DOHH2 (cell line): ENCODE measurements at regions not wholly inside any gene's neighbourhood (a gene's known extent, or its start where the extent isn't known, plus 50 kb on each side); places are given as distances from the start of the nearest gene placed in this dataset.

ENCODE experiments used
- H3F3A ChIP-seq: fragments of 200-600 bp; sonication (generic), shearing (Covaris generic); 2 replicates; pipeline ENCODE4 v1.6.0; 2016; ENCODE audit warnings: antibody characterized with exemption, mild to moderate bottlenecking; ENCODE audit not compliant: control insufficient read depth, insufficient read depth
- H3K27ac ChIP-seq: fragments of 200-600 bp; sonication (generic); 2 replicates; pipeline ENCODE4 v1.5.1; 2014; ENCODE audit warnings: low read depth, mild to moderate bottlenecking, low read length, moderate library complexity
- H3K27me3 ChIP-seq: fragments of 200-600 bp; sonication (generic); 2 replicates; pipeline ENCODE4 v1.6.1; 2014; ENCODE audit warnings: mild to moderate bottlenecking, low read length, mixed read lengths; ENCODE audit not compliant: control insufficient read depth
- H3K36me3 ChIP-seq: fragments of 200-600 bp; sonication (generic); 2 replicates; pipeline ENCODE4 v1.6.1; 2014; ENCODE audit warnings: mild to moderate bottlenecking, low read length, moderate library complexity, mixed read lengths; ENCODE audit not compliant: control insufficient read depth
- H3K4me1 ChIP-seq: fragments of 200-600 bp; sonication (generic); 2 replicates; pipeline ENCODE4 v1.6.1; 2014; ENCODE audit warnings: mild to moderate bottlenecking, low read length, mixed read lengths; ENCODE audit not compliant: control insufficient read depth
- H3K4me2 ChIP-seq: fragments of 200-600 bp; sonication (generic); 2 replicates; pipeline ENCODE4 v1.6.0; 2014; ENCODE audit warnings: mild to moderate bottlenecking, low read length, moderate library complexity
- H3K4me3 ChIP-seq: fragments of 200-600 bp; sonication (generic); 2 replicates; pipeline ENCODE4 v1.5.1; 2014; ENCODE audit warnings: mild to moderate bottlenecking, low read length, mixed read lengths
- H3K79me2 ChIP-seq: fragments of 200-600 bp; sonication (generic); 2 replicates; pipeline ENCODE4 v1.6.1; 2014; ENCODE audit warnings: mild to moderate bottlenecking, low read length, mixed read lengths; ENCODE audit not compliant: control insufficient read depth
- H3K9me2 ChIP-seq: fragments of 200-600 bp; sonication (generic); replicated peaks from 2 replicates; pipeline ENCODE4 v1.6.1; 2014; ENCODE audit warnings: mild to moderate bottlenecking, low read length, mixed read lengths; ENCODE audit not compliant: control insufficient read depth
- H3K9me3 ChIP-seq: fragments of 200-600 bp; sonication (generic); 2 replicates; pipeline ENCODE4 v1.6.1; 2014; ENCODE audit warnings: antibody characterized with exemption, low read length, mixed read lengths; ENCODE audit not compliant: control insufficient read depth, insufficient read depth
- H4K20me1 ChIP-seq: fragments of 200-600 bp; sonication (generic); 2 replicates; pipeline ENCODE4 v1.6.0; 2014; ENCODE audit warnings: low read depth, mild to moderate bottlenecking, antibody characterized with exemption, low read length, moderate library complexity; ENCODE audit not compliant: control insufficient read depth, insufficient read depth
- EZH2phosphoT487 ChIP-seq: fragments of 200-600 bp; sonication (generic); IDR thresholded peaks from 2 replicates; pipeline ENCODE4 v1.6.1; 2017; ENCODE audit warnings: borderline replicate concordance, mild to moderate bottlenecking, antibody characterized with exemption, low read length, moderate library complexity, mixed read lengths
- TF ChIP-seq, protein P1 (sequence below): fragments of 200-600 bp; sonication (generic); IDR thresholded peaks from one replicate; pipeline ENCODE4 v1.5.1; 2014; ENCODE audit warnings: antibody characterized with exemption, mild to moderate bottlenecking, low read depth, low read length; ENCODE audit not compliant: poor library complexity, severe bottlenecking

DNA sequence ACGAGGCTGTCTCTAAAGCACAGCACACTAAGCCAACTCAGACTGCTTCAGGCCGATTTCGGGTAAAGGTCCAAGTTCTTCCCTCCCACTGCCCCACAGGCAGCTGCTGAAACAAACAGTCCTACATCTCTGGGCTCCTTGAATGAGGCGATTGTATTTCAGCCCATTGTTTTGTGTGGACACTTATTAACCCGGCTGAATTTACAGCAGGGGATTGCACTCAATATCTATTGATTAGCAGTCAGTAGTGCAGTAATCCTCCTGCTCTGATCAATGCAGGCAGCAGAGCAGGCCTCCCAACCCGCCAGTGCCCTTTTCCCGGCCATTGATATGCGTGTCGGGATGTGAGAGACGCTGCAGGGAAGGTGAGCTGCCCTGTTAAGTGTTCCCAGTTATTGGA is 330.1 kb downstream of the CMPK2 start:
- Histone ChIP-seq H3K9me3 (no peaks in the 10 kb centered on the region), H3K4me2 (no peak overlapping the region), H3K79me2 (no peaks in the 10 kb centered on the region), H4K20me1 (no peaks in the 10 kb centered on the region), H3K4me3 (no peak overlapping the region), H3K27ac (no peak overlapping the region), H3K9me2 (no peaks in the 10 kb centered on the region), H3K27me3 (no peaks in the 10 kb centered on the region), H3K36me3 (no peaks in the 10 kb centered on the region), H3K4me1 (no peaks in the 10 kb centered on the region), H3F3A (no peaks in the 10 kb centered on the region)
- no peak for TF ChIP-seq EZH2phosphoT487
- TF ChIP-seq, protein P1, sequence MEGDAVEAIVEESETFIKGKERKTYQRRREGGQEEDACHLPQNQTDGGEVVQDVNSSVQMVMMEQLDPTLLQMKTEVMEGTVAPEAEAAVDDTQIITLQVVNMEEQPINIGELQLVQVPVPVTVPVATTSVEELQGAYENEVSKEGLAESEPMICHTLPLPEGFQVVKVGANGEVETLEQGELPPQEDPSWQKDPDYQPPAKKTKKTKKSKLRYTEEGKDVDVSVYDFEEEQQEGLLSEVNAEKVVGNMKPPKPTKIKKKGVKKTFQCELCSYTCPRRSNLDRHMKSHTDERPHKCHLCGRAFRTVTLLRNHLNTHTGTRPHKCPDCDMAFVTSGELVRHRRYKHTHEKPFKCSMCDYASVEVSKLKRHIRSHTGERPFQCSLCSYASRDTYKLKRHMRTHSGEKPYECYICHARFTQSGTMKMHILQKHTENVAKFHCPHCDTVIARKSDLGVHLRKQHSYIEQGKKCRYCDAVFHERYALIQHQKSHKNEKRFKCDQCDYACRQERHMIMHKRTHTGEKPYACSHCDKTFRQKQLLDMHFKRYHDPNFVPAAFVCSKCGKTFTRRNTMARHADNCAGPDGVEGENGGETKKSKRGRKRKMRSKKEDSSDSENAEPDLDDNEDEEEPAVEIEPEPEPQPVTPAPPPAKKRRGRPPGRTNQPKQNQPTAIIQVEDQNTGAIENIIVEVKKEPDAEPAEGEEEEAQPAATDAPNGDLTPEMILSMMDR, result no peak

DNA sequence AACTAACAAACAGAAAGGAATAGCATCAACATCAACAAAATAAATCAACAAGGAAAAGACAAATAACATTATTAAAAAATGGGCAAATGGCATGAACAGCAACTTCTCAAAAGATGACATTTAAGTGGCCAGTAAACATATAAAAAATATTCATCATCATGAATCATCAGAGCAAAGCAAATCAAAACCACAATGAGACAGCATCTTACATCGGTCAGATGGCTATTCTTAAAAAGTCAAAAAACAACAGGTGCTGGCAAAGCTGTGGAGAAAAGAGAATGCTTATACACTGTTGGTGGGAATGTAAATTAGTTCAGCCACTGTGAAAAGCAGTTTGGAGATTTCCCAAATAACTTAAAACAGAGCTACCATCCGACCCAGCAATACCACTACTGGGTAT is 327.1 kb downstream of the CMPK2 start:
- no peaks in the 10 kb centered on the region for H3K36me3 ChIP-seq
- H3K27me3 ChIP-seq, result no peaks in the 10 kb centered on the region
- no peaks in the 10 kb centered on the region for H3K79me2 ChIP-seq
- H3K4me2 ChIP-seq, result no peak overlapping the region
- H3K27ac ChIP-seq, result no peak overlapping the region
- no peaks in the 10 kb centered on the region for H3K9me3 ChIP-seq
- no peaks in the 10 kb centered on the region for H3K9me2 ChIP-seq
- TF ChIP-seq EZH2phosphoT487, result no peak
- TF ChIP-seq, protein P1, result no peak
- no peak overlapping the region for H3K4me3 ChIP-seq
- no peaks in the 10 kb centered on the region for H4K20me1 ChIP-seq
- H3F3A ChIP-seq, result no peaks in the 10 kb centered on the region
- H3K4me1 ChIP-seq, result no peaks in the 10 kb centered on the region

DNA sequence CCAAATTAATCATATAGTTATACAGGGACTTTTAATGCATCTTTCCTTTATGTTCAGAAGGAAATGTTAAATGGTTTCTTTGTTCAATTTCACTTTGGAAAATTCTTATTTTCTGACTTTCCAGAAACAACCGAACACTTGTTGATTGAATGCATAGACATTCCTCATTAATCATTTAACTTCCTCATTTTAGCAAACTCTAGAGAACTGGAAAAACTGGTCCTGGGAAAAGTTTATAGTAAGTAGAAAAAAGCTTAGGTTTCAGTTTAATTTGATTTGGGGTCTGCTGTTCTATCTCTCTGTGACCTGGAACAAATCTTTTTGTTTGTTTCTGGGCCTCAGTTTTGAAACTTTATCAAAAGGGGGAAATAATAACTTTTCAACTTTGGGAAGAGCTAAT is 320.4 kb downstream of the CMPK2 start:
- H3K27me3 ChIP-seq, result no peaks in the 10 kb centered on the region
- no peaks in the 10 kb centered on the region for H3K79me2 ChIP-seq
- H3K9me2 ChIP-seq, result no peaks in the 10 kb centered on the region
- H3K4me1 ChIP-seq, result no peaks in the 10 kb centered on the region
- no peaks in the 10 kb centered on the region for H4K20me1 ChIP-seq
- H3K36me3 ChIP-seq, result no peaks in the 10 kb centered on the region
- H3K27ac ChIP-seq, result no peak overlapping the region
- no peaks in the 10 kb centered on the region for H3K9me3 ChIP-seq
- no peaks in the 10 kb centered on the region for H3F3A ChIP-seq
- no peak for TF ChIP-seq EZH2phosphoT487
- no peak overlapping the region for H3K4me3 ChIP-seq
- H3K4me2 ChIP-seq, result no peak overlapping the region

DNA sequence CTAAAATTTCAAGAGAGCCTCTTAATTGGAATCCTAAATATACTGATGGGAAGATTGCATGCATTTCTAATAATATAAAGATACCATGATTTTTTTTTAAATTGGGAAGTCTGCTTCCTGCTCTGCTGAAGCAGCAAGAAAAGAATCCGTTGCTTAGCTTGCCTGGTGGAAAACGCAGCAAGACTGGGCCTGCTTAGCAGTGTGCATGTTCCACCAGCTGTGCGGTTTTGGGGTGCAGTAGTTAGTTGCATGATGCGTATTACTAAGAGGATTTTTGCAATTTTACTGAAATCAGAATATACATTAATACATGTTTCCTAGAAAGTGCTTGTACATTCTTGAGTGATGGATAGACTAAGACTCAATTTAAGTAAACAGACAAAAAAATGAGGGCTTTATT is 319.9 kb downstream of the CMPK2 start:
- H3K4me3 ChIP-seq, result no peak overlapping the region
- no peaks in the 10 kb centered on the region for H3K79me2 ChIP-seq
- no peaks in the 10 kb centered on the region for H4K20me1 ChIP-seq
- no peaks in the 10 kb centered on the region for H3K4me1 ChIP-seq
- H3K9me3 ChIP-seq, result no peaks in the 10 kb centered on the region
- no peak overlapping the region for H3K27ac ChIP-seq
- TF ChIP-seq, protein P1, result no peak
- no peak for TF ChIP-seq EZH2phosphoT487
- no peak overlapping the region for H3K4me2 ChIP-seq
- H3K9me2 ChIP-seq, result no peaks in the 10 kb centered on the region
- no peaks in the 10 kb centered on the region for H3K36me3 ChIP-seq
- H3K27me3 ChIP-seq, result no peaks in the 10 kb centered on the region
- H3F3A ChIP-seq, result no peaks in the 10 kb centered on the region
